ENCODE measurements at regions not wholly inside any gene's neighbourhood (a gene's known extent, or its start where the extent isn't known, plus 50 kb on each side); places are given as distances from the start of the nearest gene placed in this dataset.

DNA sequence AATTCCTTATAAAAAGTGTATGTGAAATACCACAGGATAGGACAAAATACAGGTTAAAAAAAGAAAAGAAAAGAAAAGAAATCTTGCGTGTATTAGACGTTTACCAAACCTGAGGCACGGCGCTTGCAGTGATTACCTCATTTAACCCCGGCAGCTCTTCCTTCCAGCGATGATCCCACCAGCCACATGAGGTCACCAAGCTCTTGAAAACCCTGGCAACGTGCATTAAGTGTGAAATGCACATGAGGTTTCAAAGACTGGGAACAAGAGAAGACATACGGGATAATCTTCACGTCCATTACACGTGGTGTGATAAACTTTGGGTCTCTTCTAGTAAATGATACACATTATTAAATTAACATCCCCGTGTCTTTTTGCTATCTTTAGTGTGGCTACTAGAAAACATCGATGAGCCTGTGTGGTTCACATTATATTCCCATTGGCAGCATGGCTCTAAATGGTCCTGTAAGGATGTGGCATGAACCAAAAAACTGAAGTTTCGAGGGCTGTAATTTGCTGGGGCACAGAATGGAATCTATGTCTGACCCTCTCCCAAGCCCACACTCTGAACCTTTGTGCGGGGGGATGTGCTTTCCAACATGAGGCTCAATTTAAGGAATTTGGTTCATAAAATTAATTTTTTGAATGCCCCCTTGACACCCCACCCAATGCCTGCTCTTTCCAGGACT, 59.2 kb upstream of the THBS2 start:
- no peaks in the 10 kb centered on the region for H3K27me3 ChIP-seq (ENCODE audit: insufficient read depth, low read length, poor library complexity, severe bottlenecking)
- Mint-ChIP-seq H3K27ac (no peak overlapping the region), H3K4me3 (no peak overlapping the region), H3K4me1 (no peaks in the 10 kb centered on the region), H3K36me3 (no peaks in the 10 kb centered on the region), H3K27me3 (peaks cover 0 to 4% of the 10 kb centered on the region in 2 donors), H3K9me3 (no peaks in the 10 kb centered on the region)
- no peaks in the 10 kb centered on the region for H3K9me3 ChIP-seq (ENCODE audit: low read length)
- ChIA-PET POLR2A (no interaction called here), CTCF (no interaction called here)
- H3K27ac ChIP-seq (ENCODE audit: low read depth, low read length), result no peak overlapping the region
- no peak overlapping the region for H3K4me3 ChIP-seq (ENCODE audit: low read length)
- no peaks in the 10 kb centered on the region for H3K36me3 ChIP-seq (ENCODE audit: insufficient read depth, low read length)
- DNase-seq, result no peak
- no peaks in the 10 kb centered on the region for H3K4me1 ChIP-seq (ENCODE audit: insufficient read depth, low read length)

GRCh38 chr6:169310983-169311382, 57.3 kb upstream of the THBS2 start:
- Histone ChIP-seq H3K36me3 (ENCODE audit: insufficient read depth, low read length) (no peaks in the 10 kb centered on the region), H3K4me3 (ENCODE audit: low read length) (no peak overlapping the region), H3K9me3 (ENCODE audit: low read length) (no peaks in the 10 kb centered on the region), H3K27me3 (ENCODE audit: insufficient read depth, low read length, poor library complexity, severe bottlenecking) (no peaks in the 10 kb centered on the region), H3K4me1 (ENCODE audit: insufficient read depth, low read length) (no peaks in the 10 kb centered on the region), H3K27ac (ENCODE audit: low read depth, low read length) (no peak overlapping the region)
- no peaks in the 10 kb centered on the region for H3K36me3 Mint-ChIP-seq
- no peaks in the 10 kb centered on the region for H3K4me1 Mint-ChIP-seq
- peak overlapping the region in 1 of 8 donors; percentile 41 for H3K27ac Mint-ChIP-seq
- H3K27me3 Mint-ChIP-seq, result peaks cover 0 to 4% of the 10 kb centered on the region in 2 donors
- H3K9me3 Mint-ChIP-seq, result no peaks in the 10 kb centered on the region
- no peak for DNase-seq
- ChIA-PET POLR2A (no interaction called here), CTCF (no interaction called here)
- H3K4me3 Mint-ChIP-seq, result no peak overlapping the region

Measured in CD8-positive, alpha-beta memory T cell (primary cell).